ENCODE measurements at regions not wholly inside any gene's neighbourhood (a gene's known extent, or its start where the extent isn't known, plus 50 kb on each side); places are given as distances from the start of the nearest gene placed in this dataset.
"Not testable (repeated sequence)": the region's sequence is repeated elsewhere in the genome, so short reads cannot be mapped to it uniquely, and the experiment has no call there.

GRCh38 chr7:97329871-97330270, 212.4 kb downstream of the SDHAF3 start:
- TF ChIP-seq, protein P1, sequence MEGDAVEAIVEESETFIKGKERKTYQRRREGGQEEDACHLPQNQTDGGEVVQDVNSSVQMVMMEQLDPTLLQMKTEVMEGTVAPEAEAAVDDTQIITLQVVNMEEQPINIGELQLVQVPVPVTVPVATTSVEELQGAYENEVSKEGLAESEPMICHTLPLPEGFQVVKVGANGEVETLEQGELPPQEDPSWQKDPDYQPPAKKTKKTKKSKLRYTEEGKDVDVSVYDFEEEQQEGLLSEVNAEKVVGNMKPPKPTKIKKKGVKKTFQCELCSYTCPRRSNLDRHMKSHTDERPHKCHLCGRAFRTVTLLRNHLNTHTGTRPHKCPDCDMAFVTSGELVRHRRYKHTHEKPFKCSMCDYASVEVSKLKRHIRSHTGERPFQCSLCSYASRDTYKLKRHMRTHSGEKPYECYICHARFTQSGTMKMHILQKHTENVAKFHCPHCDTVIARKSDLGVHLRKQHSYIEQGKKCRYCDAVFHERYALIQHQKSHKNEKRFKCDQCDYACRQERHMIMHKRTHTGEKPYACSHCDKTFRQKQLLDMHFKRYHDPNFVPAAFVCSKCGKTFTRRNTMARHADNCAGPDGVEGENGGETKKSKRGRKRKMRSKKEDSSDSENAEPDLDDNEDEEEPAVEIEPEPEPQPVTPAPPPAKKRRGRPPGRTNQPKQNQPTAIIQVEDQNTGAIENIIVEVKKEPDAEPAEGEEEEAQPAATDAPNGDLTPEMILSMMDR (IDR thresholded peaks at IDR 0.05): not testable (repeated sequence)
- not testable (repeated sequence) for TF ChIP-seq POLR2A (IDR thresholded peaks at IDR 0.05)
